HT-29 (cell line): ENCODE measurements at regions not wholly inside any gene's neighbourhood (a gene's known extent, or its start where the extent isn't known, plus 50 kb on each side); places are given as distances from the start of the nearest gene placed in this dataset.

ENCODE experiments used
- DNase-seq: peaks from one replicate; pipeline ENCODE4 v3.0.0-alpha.2; 2015; ENCODE audit warnings: low spot score

- DNase-seq: no peak
Observed at GRCh38 chr2:165033402-165033801, 78.1 kb upstream of the SLC38A11 start.

GRCh38 chr2:165032559-165032958, 77.2 kb upstream of the SLC38A11 start:
- no peak for DNase-seq

DNA sequence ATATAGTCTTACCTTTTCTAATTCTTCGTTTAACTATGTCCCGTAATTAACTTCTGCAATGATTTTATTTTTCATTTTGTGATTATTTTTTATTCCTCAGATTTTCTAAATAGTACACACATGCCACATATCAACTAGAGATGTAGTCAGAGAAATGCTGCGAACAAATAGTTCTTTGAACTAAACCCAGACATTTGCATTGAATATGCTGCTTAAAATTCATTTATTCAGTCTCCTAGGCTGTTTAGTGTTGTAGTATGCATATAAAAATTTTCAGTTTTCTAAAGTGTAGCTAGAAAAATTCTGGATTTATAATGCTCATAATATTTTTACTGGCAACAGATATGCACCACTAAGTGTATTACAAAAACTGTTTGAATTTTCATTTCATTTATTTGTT, 68.9 kb upstream of the SLC38A11 start:
- no peak for DNase-seq

DNA sequence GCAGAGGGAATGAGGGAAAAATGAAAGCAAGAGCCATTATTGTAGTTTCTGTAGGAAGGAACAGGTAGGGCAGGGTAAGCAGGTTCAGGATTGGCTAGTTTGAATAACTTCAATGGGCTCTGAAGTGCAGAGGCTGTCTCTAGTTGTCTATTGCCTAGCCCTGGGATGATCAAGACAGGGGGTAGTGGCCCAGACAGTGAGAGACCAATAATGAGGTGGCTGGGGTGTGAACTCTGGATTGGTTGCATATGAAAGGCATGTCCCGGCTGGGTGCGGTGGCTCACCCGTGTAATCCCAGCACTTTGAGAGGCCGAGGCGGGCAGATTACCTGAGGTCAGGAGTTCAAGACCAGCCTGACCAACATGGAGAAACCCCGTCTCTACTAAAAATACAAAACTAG, 67.5 kb upstream of the SLC38A11 start:
- DNase-seq: no peak

- no peak for DNase-seq
Observed at GRCh38 chr2:165017966-165018596, 62.8 kb upstream of the SLC38A11 start.

DNA sequence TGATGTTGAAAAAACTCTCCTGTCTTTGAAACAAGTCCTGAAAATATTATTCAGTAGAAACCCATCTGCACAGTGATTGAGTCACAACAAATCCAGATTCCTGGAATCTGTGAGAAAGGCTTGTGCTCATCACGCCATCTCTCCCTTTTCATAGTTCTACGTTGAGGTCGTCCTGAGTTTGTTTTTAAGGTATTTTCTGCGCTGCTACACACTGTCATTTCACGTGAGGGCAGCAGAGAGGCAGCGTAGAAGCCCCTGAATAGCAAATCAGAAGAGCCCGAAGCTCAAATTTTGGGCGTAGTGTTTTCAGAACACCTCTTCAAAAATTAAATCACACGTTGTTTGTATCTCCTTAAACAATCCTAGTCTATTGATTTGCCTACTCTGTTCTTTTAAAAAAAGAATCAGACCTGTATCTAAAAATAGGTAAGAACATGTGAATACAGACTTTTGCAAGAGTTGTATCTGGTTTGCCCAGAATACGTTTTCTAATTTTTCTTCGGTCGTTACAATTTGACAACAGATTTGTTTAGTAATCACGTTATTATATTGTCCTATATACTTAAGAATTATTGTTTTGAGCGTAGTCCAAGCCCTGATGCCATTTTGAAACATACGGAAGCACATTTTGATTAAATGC, 61.6 kb upstream of the SLC38A11 start:
- peak; percentile 48 for DNase-seq

DNA sequence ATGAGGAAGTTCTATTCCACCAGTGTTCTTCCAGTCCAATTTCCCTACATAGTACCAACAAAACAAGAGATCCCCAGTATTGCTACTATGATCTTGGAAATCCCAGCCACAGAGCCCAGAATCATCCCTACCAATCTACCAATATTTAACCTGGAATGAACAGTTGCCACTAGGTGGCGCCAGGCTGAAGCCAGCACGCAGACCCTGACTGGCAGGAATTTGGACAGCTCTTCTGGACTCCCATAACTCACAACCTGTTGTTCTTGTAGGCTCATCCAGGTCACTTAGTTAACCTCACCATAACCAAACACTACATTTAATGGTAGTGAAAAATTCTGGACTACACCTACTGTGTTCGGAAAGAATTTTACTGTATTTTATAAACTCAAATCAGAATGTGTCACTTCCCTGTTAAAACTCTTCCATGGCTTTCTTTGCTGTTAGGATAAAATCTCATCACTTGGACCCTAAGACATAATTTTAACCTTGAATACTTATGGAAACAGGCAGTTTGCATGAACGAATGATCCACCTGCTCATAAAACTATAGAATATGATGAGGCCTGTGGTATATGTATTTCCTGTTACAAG, 59.8 kb upstream of the SLC38A11 start:
- DNase-seq: peak; percentile 83

DNA sequence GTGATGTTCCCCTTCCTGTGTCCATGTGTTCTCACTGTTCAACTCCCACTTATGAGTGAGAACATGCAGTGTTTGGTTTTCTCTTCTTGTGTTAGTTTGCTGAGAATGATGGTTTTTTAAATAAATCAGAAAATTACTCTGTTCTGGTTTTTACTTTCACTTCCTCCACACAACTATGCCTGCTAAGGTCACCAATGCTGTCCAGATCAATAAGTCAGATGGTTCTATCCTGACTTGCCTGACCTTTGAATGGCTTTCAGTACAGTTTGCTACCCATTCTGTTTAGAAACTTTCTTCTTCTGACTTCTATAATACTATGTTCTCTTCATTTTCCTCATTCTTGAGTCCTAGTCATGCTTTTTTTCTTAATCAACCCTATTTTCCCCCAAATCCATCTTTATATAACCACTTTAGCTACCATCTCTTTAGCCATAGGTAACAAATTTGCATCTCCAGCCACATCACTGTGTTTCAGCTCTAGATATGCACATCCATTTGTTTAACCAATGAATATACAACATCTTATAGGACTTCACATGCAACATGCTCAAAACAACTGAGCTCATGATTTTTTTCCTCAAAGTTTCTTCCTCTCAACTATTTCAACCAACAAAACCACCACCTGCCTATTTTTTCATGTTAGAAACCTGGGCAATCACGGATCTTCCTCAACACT, 58.8 kb upstream of the SLC38A11 start:
- DNase-seq: no peak

DNA sequence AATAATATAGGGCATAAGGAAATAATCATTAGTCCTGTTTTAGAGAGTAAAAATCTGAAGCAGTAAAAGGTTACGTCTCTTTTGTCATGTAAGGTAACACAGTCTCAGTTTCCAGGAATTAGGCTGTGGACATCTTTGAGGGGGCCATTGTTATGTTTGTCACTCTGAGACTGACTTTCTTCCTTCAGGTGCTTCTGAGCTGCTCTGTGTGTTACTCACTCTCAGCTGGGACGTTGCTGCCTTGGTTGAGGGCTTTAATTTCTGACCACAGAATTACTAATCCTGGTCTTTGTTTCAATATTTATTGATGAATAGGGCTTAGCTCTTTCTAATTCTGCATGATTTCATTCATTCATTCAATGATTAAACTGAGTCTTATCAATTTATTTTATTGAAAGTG, 55.9 kb upstream of the SLC38A11 start:
- DNase-seq: no peak

GRCh38 chr2:165010556-165010955, 55.2 kb upstream of the SLC38A11 start:
- no peak for DNase-seq

DNA sequence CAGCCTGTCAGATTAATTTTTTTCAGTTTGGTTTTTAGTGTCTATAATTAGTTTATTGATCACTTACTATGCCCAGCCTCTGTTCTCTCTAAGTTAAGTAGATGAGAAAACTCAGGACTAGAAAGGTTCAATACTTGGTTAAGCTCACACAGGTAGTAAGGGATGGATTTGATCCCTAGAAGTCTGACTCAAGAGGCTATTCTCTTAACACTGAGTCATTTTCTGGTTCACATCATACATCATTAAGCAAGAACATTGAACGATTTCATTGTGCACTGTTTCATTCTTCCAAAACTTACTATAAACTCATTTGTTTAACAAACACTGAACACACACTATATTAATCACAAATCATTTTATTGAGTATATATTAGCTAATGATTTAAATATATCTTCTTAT, 54.1 kb upstream of the SLC38A11 start:
- DNase-seq: no peak

DNA sequence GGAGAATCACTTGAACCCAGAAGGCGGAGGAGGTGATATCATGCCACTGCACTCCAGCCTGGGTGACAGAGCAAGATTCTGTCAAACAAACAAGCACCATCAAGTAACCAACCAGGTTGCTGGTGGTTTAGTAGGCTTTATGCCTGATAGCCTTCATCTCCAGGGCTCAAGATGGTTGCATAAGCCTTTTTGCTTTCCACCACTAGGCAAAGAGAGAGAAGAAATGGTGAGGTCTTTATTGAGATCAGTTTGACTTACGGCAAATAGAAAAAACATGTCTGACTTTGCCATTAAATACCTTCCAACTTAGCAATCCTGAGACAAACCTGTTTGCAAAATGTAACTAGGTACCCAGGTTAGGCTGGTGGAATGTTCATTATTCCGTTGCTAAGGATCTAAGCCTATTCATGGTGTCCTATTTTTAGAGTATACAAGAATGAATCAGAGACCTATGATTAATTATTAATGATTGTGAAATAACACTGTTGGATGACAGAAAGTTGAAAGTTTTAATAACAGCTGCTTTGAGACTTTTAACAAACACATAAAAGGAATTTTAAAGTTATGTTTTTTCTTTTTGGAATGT, 53.5 kb upstream of the SLC38A11 start:
- DNase-seq: peak; percentile 83

GRCh38 chr2:165007161-165007744, 51.9 kb upstream of the SLC38A11 start:
- peak; percentile 23 for DNase-seq
